IMR-90 (cell line): ENCODE measurements at regions not wholly inside any gene's neighbourhood (a gene's known extent, or its start where the extent isn't known, plus 50 kb on each side); places are given as distances from the start of the nearest gene placed in this dataset.

Experiments used
- ATAC-seq: fragments of 200-7000 bp; cut with Tn5 transposase; 2 replicates; pipeline ENCODE4 v1.9.1; 2020; ENCODE audit warnings: low read depth, mild to moderate bottlenecking, moderate library complexity
- BruUV-seq: library from RNA; stranded (reverse); fragments of 400-500 nt; replicated peaks from 2 replicates; lab custom pipeline; 2021; lab: Mats Ljungman, UMichigan
- CTCF ChIA-PET: fragments of 300-600 bp; formaldehyde crosslinking; extraction: SDS; loops from one replicate; lab custom pipeline; 2021; ENCODE audit warnings: antibody characterized with exemption; lab: Yijun Ruan, JAX
- POLR2A ChIA-PET: fragments of 300-600 bp; sonication (Branson Sonifier 250); formaldehyde crosslinking; loops from one replicate; lab custom pipeline; 2022; ENCODE audit warnings: antibody characterized with exemption; ENCODE audit not compliant: unreplicated experiment; lab: Charles Lee
- DNase-seq: peaks from one replicate; pipeline ENCODE4 v3.0.0; 2013
- H2AFZ ChIP-seq: replicated peaks from 2 replicates; pipeline ENCODE3; 2013; ENCODE audit warnings: low read length, mild to moderate bottlenecking; ENCODE audit not compliant: poor library complexity
- H2AK5ac ChIP-seq: 2 replicates; pipeline ENCODE4 v1.6.1; 2013; ENCODE audit warnings: low read depth, low read length, inconsistent platforms
- H2AK9ac ChIP-seq: replicated peaks from 2 replicates; pipeline ENCODE3; 2013; ENCODE audit warnings: mild to moderate bottlenecking, low read depth, low read length, moderate library complexity; ENCODE audit not compliant: poor library complexity
- H2BK120ac ChIP-seq: 2 replicates; pipeline ENCODE4 v1.6.1; 2013; ENCODE audit warnings: low read depth, low read length, inconsistent platforms
- H2BK15ac ChIP-seq: 3 replicates; pipeline ENCODE4 v1.6.1; 2013; ENCODE audit warnings: low read depth, low read length, inconsistent platforms
- H2BK20ac ChIP-seq: 2 replicates; pipeline ENCODE4 v1.6.1; 2013; ENCODE audit warnings: low read depth, mild to moderate bottlenecking, inconsistent platforms, low read length, moderate library complexity
- H2BK5ac ChIP-seq: 2 replicates; pipeline ENCODE4 v1.6.1; 2013; ENCODE audit warnings: mild to moderate bottlenecking, low read depth, low read length, inconsistent platforms; ENCODE audit not compliant: poor library complexity, severe bottlenecking
- H3K14ac ChIP-seq: replicated peaks from 2 replicates; pipeline ENCODE4 v1.6.1; 2013; ENCODE audit warnings: low read depth, low read length, inconsistent platforms
- H3K18ac ChIP-seq: 2 replicates; pipeline ENCODE4 v1.6.1; 2013; ENCODE audit warnings: low read depth, low read length, control low read depth
- H3K23ac ChIP-seq: 2 replicates; pipeline ENCODE4 v1.6.1; 2013; ENCODE audit warnings: low read depth, low read length, inconsistent platforms
- H3K27ac ChIP-seq: 2 replicates; pipeline ENCODE4 v1.5.1; 2013; ENCODE audit warnings: mild to moderate bottlenecking, control low read depth, low read length; ENCODE audit not compliant: insufficient read depth
- H3K27me3 ChIP-seq: 2 replicates; pipeline ENCODE4 v1.6.1; 2013; ENCODE audit warnings: low read length; ENCODE audit not compliant: control insufficient read depth, insufficient read depth
- H3K36me3 ChIP-seq: 2 replicates; pipeline ENCODE4 v1.6.1; 2013; ENCODE audit warnings: low read length, mixed read lengths; ENCODE audit not compliant: control insufficient read depth, insufficient read depth
- H3K4ac ChIP-seq: 2 replicates; pipeline ENCODE4 v1.6.1; 2013; ENCODE audit warnings: low read depth, low read length, inconsistent platforms
- H3K4me1 ChIP-seq: 2 replicates; pipeline ENCODE4 v1.6.1; 2013; ENCODE audit warnings: low read length, mixed read lengths; ENCODE audit not compliant: control insufficient read depth, insufficient read depth
- H3K4me2 ChIP-seq: 2 replicates; pipeline ENCODE4 v1.6.1; 2013; ENCODE audit warnings: low read depth, mild to moderate bottlenecking, control low read depth, low read length, moderate library complexity
- H3K4me3 ChIP-seq: 2 replicates; pipeline ENCODE4 v1.5.1; 2013; ENCODE audit warnings: low read depth, mild to moderate bottlenecking, control low read depth, low read length, moderate library complexity; ENCODE audit not compliant: insufficient read depth
- H3K56ac ChIP-seq: 2 replicates; pipeline ENCODE4 v1.6.1; 2013; ENCODE audit warnings: low read length, inconsistent platforms; ENCODE audit not compliant: insufficient read depth; ENCODE audit errors: extremely low read depth
- H3K79me1 ChIP-seq, 2 experiments: 2 replicates each; pipeline ENCODE4 v1.6.1; 2013; ENCODE audit warnings: low read length in 2 of 2, inconsistent platforms in 1 of 2, low read depth in 1 of 2
- H3K9ac ChIP-seq: 2 replicates; pipeline ENCODE4 v1.6.1; 2013; ENCODE audit warnings: low read depth, low read length, control low read depth
- H3K9me1 ChIP-seq: 2 replicates; pipeline ENCODE4 v1.6.1; 2013; ENCODE audit warnings: low read length, inconsistent platforms; ENCODE audit not compliant: insufficient read depth
- H3K9me3 ChIP-seq: 2 replicates; pipeline ENCODE4 v1.6.1; 2013; ENCODE audit warnings: low read length; ENCODE audit not compliant: control insufficient read depth, insufficient read depth
- H4K20me1 ChIP-seq: 2 replicates; pipeline ENCODE4 v1.6.1; 2013; ENCODE audit warnings: low read length, inconsistent platforms; ENCODE audit not compliant: insufficient read depth
- H4K5ac ChIP-seq: 2 replicates; pipeline ENCODE4 v1.6.1; 2013; ENCODE audit warnings: mild to moderate bottlenecking, low read depth, low read length, control low read depth
- H4K8ac ChIP-seq, 2 experiments: 2 replicates each; pipeline ENCODE4 v1.6.1; 2013; ENCODE audit warnings: low read depth in 2 of 2, low read length in 2 of 2, control low read depth in 1 of 2, inconsistent platforms in 1 of 2
- H4K91ac ChIP-seq: 2 replicates; pipeline ENCODE4 v1.6.1; 2013; ENCODE audit warnings: low read depth, low read length, inconsistent platforms; ENCODE audit not compliant: insufficient read depth
- BHLHE40 ChIP-seq: fragments of 150-350 bp; IDR thresholded peaks from 2 replicates; pipeline ENCODE4 v1.6.1; 2016; ENCODE audit warnings: mild to moderate bottlenecking, low read depth, low read length
- CEBPB ChIP-seq: IDR thresholded peaks from 2 replicates; pipeline ENCODE4 v1.6.1; 2012; ENCODE audit warnings: low read depth, low read length, improper control_type of control experiment
- CHD1 ChIP-seq: IDR thresholded peaks from 2 replicates; pipeline ENCODE4 v1.6.1; 2012; ENCODE audit warnings: low read depth, low read length, improper control_type of control experiment
- MAZ ChIP-seq: IDR thresholded peaks from 2 replicates; pipeline ENCODE4 v1.6.1; 2012; ENCODE audit warnings: low read depth, mild to moderate bottlenecking, low read length, improper control_type of control experiment, moderate library complexity, borderline replicate concordance
- NFE2L2 ChIP-seq: fragments of 150-350 bp; IDR thresholded peaks from 2 replicates; pipeline ENCODE4 v1.6.1; 2016; ENCODE audit warnings: low read depth, mild to moderate bottlenecking, low read length
- POLR2A ChIP-seq: IDR thresholded peaks from 2 replicates; pipeline ENCODE4 v1.6.1; 2012; ENCODE audit warnings: mild to moderate bottlenecking, low read depth, low read length
- RCOR1 ChIP-seq: IDR thresholded peaks from 2 replicates; pipeline ENCODE4 v1.6.1; 2012; ENCODE audit warnings: mild to moderate bottlenecking, low read length, improper control_type of control experiment; ENCODE audit not compliant: insufficient replicate concordance
- SMC3 ChIP-seq: fragments of 150-350 bp; IDR thresholded peaks from 2 replicates; pipeline ENCODE4 v1.6.1; 2016; ENCODE audit warnings: low read depth, mild to moderate bottlenecking, antibody characterized with exemption, low read length, moderate library complexity
- WGBS, 2 experiments: methylation state at CpG; one replicate each; pipeline versions ENCODE4 v1.1.5 to v1.1.7; 2013; ENCODE audit warnings: missing lambda C conversion rate in 2 of 2; ENCODE audit not compliant: insufficient read length in 1 of 2; ENCODE audit errors: extremely low coverage in 2 of 2; 5-methylcytosine and 5-hydroxymethylcytosine counted together
- dilution Hi-C: fragments of 300-500 bp; cut with HindIII; formaldehyde crosslinking; loops from one replicate; pipeline ENCODE4 v1.14.3; 2018; ENCODE audit warnings: low sequenced_read_pairs; ENCODE audit not compliant: unreplicated experiment
- in situ Hi-C: fragments of 300-500 bp; cut with MboI; formaldehyde crosslinking; loops from 3 replicates; pipeline ENCODE4 v1.14.3; 2019; ENCODE audit warnings: low sequenced_read_pairs, inconsistent platforms, mixed read lengths
- intact Hi-C: fragments of 100-400 bp; cut with micrococcal nuclease; formaldehyde crosslinking; loops from 2 replicates; pipeline ENCODE4 v1.10.0; 2022

- Histone ChIP-seq H3K4me2 (no peak overlapping the region), H3K27me3 (peaks cover 39% of the 10 kb centered on the region), H3K56ac (no peak overlapping the region), H3K79me1 (no peaks in the 10 kb centered on the region), H3K4me3 (no peak overlapping the region), H4K20me1 (no peaks in the 10 kb centered on the region), H2AK9ac (no peak overlapping the region), H2BK5ac (no peak overlapping the region), H2AK5ac (no peak overlapping the region), H2BK20ac (no peak overlapping the region), H2BK120ac (no peak overlapping the region), H3K9me3 (no peaks in the 10 kb centered on the region), H2BK15ac (no peak overlapping the region; the same call in 2 of the 3 replicates), H3K9me1 (no peaks in the 10 kb centered on the region), H3K18ac (no peak overlapping the region), H4K91ac (no peak overlapping the region), H3K36me3 (no peaks in the 10 kb centered on the region), H4K8ac (no peak overlapping the region), H4K5ac (no peak overlapping the region), H3K27ac (no peak overlapping the region), H3K23ac (no peak overlapping the region), H3K9ac (no peak overlapping the region), H2AFZ (no peak overlapping the region), H3K14ac (no peak overlapping the region), H3K4me1 (no peaks in the 10 kb centered on the region), H3K4ac (no peak overlapping the region)
- ATAC-seq, result peak; percentile 37
- dilution Hi-C loops (no loop called here), in situ Hi-C loops (no loop called here), intact Hi-C loops (no loop called here)
- BruUV-seq, result no TSS peak
- CTCF ChIA-PET, result interaction anchor here (1.9 kb wide), 1 partner anchor 8 kb away, joined by 5 read pairs; no protein-coding TSS in a partner anchor
- no peak for TF ChIP-seq CHD1
- no peak for TF ChIP-seq POLR2A
- no peak for TF ChIP-seq MAZ
- no peak for TF ChIP-seq BHLHE40
- no peak for TF ChIP-seq CEBPB
- no peak for TF ChIP-seq SMC3
- no peak for TF ChIP-seq RCOR1
- no peak for TF ChIP-seq NFE2L2
- POLR2A ChIA-PET, result no interaction called here
- WGBS, 2 experiments, result no CpG with 5 or more reads among the region's 4 CpGs
- peak; percentile 65 for DNase-seq
Measured at GRCh38 chr11:115644856-115645255, 140.6 kb upstream of the CADM1 start.
